ENCODE measurements at regions not wholly inside any gene's neighbourhood (a gene's known extent, or its start where the extent isn't known, plus 50 kb on each side); places are given as distances from the start of the nearest gene placed in this dataset.

GRCh38 chr2:6290217-6291015 lies 575.3 kb downstream of the CMPK2 start:
- TF ChIP-seq CTCF (IDR thresholded peaks at IDR 0.05; ENCODE audit: insufficient read depth, low read depth, low read length), result no peak
- no peak for TF ChIP-seq EZH2 (IDR thresholded peaks at IDR 0.05; ENCODE audit: insufficient read depth, low read length)
